Breast epithelium (tissue), 3 donors: ENCODE measurements at regions not wholly inside any gene's neighbourhood (a gene's known extent, or its start where the extent isn't known, plus 50 kb on each side); places are given as distances from the start of the nearest gene placed in this dataset.

ENCODE experiments used
- POLR2AphosphoS5 ChIP-seq, 3 donors: sonication (generic); formaldehyde crosslinking; IDR thresholded peaks; one replicate each; pipeline ENCODE4 v1.6.1; 2017; ENCODE audit warnings: antibody characterized with exemption in 3 of 3
- TF ChIP-seq, protein P1 (sequence below), 3 donors: fragments of 450-650 bp; IDR thresholded peaks; one replicate each; pipeline ENCODE4 v1.5.1; 2016 to 2017; ENCODE audit warnings: antibody characterized with exemption in 3 of 3, mild to moderate bottlenecking in 3 of 3, moderate library complexity in 3 of 3

DNA sequence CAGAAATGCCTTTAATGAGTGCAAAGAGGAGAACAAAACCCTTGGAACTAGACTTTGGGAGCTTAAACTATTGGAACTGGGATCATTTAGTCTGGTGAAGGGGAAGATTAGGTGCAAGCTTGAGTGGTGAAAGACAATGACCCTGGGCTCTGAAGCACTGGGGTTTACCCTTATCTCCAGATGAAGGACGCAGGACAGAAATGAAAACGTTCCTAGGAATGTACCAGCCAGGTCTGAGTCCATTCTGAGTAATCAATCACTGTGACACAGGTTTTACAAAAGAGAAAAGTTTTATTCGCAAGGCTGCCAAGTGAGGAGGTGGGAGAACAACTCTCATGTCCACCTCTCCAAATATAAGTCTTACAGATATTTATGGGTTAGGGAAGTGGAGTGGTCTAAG is 249.1 kb downstream of the LRIG3 start:
- TF ChIP-seq, protein P1, sequence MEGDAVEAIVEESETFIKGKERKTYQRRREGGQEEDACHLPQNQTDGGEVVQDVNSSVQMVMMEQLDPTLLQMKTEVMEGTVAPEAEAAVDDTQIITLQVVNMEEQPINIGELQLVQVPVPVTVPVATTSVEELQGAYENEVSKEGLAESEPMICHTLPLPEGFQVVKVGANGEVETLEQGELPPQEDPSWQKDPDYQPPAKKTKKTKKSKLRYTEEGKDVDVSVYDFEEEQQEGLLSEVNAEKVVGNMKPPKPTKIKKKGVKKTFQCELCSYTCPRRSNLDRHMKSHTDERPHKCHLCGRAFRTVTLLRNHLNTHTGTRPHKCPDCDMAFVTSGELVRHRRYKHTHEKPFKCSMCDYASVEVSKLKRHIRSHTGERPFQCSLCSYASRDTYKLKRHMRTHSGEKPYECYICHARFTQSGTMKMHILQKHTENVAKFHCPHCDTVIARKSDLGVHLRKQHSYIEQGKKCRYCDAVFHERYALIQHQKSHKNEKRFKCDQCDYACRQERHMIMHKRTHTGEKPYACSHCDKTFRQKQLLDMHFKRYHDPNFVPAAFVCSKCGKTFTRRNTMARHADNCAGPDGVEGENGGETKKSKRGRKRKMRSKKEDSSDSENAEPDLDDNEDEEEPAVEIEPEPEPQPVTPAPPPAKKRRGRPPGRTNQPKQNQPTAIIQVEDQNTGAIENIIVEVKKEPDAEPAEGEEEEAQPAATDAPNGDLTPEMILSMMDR (IDR thresholded peaks at IDR 0.05) = no peak
- no peak for TF ChIP-seq POLR2AphosphoS5 (IDR thresholded peaks at IDR 0.05)
